Hematopoietic multipotent progenitor cell (in vitro differentiated cells): ENCODE measurements at regions not wholly inside any gene's neighbourhood (a gene's known extent, or its start where the extent isn't known, plus 50 kb on each side); places are given as distances from the start of the nearest gene placed in this dataset.
"Not testable (repeated sequence)": the region's sequence is repeated elsewhere in the genome, so short reads cannot be mapped to it uniquely, and the experiment has no call there.

Source experiments
- DNase-seq, 3 donors: peaks; one replicate each; pipeline ENCODE4 v3.0.0-alpha.2; 2011 to 2015; ENCODE audit warnings: low read depth in 2 of 3, low spot score in 2 of 3

DNA sequence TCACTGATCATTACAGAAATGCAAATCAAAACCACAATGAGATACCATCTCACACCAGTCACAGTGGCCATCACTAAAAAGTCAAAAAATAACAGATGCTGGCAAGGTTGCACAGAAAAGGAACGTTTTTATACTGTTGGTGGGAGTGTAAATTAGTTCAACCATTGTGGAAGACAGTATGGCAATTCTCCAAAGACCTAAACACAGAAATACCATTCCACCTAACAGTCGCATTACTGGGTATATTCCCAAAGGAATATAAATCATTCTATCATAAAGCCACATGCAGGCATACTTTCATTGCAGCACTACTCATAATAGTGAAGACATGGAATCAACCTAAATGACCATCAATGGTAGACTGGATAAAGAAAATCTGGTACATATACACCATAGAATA is 83.2 kb upstream of the ARID5B start:
- DNase-seq: not testable (repeated sequence)

DNA sequence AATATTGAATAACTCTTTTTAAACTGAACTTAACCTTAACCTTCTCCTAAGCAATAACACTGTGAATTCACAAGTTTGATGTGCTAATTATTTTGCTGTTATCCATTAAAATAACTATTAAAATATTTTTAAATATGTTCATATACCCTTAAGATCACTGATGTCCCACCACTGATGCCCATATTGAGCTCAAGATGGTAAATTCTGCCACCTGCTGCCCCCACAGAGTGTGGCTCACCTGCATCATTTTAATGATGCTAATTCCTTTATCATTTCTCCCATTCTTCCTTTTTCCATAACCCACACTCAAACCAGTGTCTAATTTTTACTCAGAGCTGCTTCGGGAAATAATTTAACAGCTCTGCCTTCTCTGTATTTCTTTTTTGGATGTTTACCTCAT is 82.3 kb upstream of the ARID5B start:
- peak in 1 of 3 donors; percentile 53 for DNase-seq

DNA sequence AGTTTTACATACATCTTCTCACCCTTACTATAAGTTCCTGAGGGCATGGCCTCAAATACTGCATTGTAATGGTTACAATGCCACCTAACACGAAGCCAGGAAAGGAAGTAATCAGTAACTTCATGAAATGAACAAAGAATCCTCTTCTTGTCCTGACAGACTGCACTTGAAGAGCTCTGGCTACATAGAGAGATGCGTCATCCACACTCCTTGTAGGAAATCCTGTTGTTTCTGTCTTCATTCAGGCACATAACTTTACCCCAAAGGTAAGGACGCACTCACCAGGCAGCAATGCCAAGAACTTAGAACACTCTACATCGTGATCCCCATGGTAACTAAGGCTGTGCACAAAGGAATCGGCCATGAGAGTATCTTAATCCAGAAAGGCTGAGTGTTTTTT is 80.3 kb upstream of the ARID5B start:
- no peak for DNase-seq

DNA sequence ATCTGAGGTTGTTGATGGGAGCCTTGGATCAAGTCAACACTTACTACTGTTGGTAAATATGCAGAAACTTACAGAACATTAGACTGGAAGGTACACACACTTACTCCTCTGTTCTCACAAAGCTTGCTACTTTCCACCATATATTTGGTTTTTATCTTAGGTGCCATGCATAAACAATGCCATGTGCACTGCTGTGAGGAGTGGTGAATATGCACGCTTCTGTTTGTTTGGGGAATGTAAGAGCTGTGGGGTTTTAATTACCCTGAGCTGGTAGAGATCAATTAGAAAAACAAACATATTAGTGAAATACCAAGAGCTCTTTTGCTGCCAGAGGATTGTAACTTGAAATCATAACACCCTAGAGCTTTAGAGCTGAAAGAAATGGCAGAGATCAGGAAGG is 79.8 kb upstream of the ARID5B start:
- DNase-seq: no peak

DNA sequence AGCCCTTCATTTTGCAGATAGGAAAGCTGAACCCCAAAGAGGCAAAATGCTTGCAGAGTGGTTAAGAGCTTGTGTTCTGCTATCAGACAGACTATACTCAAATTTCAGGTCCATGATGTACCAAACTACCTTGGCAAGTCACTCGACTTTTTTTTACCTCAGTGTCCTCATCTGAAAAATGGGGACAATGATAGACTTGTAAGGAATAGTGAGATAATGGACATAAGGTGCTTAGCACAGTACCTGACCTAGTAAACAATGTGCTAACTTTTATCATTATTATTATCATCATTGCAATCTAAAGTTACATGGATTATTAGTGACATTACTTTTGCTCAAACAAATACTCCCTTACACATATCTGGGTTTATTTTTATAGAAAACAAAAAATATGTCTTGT is 79.4 kb upstream of the ARID5B start:
- no peak for DNase-seq

DNA sequence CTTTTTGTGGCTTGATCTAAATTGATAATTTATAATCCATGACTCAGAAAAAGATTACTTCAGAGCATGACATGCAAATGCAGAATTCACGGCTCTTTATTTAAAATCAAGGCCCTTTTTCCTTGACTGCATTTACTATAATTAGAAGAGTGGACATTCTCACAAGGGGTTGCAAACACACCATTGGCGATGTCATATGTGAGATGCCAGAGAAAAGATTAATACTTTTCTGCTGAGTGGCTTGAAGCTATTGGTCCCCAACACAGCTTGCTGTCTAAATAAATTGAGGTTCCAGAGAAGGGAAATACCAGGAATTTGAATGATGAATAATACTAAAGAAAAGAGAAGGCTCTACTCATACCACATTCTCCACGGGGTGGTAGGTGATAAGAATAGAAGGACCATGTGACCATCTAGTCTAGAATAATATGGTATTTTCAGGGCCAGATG is 78.7 kb upstream of the ARID5B start:
- DNase-seq: no peak

DNA sequence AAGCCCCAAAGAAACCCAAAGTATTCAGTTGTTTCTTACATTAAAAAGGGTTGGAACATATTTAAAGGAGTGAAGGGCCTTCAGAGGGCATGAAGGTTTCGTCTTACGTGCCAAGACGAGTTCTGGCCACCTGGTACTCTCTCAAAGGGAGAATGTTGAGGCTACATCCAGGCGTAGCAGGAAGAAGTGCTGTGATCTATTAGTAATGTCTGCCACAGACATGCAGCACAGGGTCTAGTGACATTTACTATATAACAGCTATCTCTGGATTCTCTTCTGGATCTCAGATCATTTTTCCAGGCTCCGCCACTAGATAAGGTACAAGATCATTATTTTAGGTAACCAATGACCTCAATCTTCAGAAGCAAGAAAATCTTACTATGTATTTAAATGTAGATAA is 76.5 kb upstream of the ARID5B start:
- no peak for DNase-seq

DNA sequence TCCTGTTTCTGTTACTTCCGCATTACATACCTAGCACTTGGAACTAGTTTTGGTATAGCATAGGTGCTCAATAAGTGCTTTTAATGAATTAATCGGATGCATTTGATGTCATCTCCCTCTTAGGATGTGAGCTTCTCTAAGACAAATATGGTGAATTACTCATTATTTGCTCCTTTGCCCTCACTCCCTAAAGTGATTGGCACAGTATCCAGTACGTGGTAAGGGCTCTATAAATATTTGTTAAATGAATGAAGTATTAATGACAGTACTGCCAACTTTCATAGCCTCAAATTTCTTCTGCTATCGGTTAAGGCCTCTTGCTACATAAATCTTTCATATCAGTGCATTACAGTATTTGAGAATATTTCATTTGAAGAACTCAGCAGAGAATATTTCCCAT is 75.9 kb upstream of the ARID5B start:
- DNase-seq: no peak

DNA sequence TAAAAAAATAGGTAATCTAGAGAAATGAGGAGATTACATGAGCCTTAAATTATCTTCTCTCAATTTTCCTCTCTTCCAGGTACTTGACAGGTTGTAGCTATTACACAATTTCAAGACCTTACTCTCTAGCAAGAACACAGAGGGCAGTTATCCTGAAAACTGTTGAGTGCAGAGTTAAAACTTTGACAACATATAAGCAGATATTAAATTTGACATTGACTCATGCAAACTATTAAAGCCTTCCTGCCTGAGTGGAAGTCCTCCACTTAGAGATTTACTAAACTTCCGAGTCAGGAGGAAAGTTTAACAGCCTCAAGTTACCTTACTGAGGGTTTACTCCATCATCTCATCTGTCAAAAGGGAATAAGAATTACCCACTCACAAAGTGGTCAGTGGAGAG is 73.5 kb upstream of the ARID5B start:
- DNase-seq: no peak

DNA sequence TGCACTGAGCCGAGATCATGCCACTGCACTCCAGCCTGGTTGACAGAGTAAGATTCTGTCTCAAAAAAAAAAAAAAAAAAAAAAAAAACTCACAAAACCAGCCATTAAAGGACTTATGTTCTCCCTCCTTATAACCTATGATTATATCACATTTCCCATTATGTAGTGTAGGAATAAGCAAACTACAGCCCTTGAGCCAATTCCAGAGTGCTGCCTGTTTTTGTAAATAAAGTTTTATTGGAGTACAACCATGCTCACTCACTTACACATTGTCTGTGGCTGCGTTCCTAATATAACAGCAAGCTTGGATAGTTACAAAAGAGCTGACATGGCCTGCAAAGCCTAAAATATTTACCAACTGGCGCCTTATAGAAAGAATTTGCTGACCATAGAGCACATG is 72.7 kb upstream of the ARID5B start:
- DNase-seq: no peak

DNA sequence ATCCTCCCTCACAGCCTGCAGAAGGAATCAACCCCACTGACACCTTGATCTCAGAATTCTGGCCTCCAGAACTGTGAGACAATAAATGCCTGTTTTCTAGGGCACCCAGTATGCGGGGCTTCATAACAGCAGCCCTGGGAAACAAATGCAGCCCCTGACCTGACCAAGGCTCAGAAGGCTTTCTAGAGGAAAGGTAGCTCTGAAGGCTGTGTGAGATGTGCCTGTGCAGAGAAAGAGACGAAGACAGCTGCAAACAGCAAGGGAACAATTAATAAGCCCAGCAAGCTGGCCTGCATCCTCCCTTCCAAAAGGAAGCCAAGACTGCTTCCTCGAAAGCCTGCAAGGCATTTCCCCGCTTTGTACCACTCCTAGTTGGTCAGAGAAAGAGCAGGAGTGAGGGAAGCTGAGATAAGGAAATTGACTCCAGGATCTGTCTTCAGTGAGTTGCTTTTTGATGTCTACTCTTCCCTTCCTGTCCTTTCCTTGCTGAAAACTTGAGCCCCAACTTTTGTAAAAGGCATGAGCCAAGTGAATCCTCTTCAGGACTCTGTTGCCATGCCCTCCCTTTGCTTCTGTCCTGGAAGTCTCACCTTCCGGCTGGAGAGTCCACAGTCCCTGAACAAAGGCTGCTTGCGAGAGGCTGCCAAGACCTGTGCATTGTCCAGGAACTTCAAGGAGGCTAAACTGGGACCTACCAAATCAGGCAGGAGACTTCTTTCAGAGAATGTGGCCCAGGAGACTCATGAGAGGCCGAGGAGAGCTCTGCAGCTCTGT is 71.2 kb upstream of the ARID5B start:
- DNase-seq: no peak

DNA sequence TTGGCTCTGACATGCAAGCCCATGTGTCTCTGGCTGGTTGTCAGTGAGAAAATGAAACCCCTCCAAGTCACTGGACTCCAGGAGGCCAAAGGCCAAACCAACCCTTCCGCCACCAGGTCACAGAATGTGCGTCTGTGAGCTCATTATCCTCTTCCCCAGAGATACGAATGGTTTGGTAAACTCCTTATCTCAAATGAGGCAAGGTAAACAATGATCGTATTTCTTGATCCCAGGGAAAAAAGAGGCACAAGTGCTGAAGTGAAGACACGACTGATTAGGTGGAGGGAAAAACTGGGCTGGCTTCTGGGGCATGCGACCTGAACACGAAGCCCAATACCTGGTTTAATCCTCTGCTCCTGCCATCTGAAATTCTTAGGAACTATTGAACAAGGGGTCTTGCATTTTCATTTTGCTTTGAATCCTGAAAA is 70.6 kb upstream of the ARID5B start:
- DNase-seq: no peak

DNA sequence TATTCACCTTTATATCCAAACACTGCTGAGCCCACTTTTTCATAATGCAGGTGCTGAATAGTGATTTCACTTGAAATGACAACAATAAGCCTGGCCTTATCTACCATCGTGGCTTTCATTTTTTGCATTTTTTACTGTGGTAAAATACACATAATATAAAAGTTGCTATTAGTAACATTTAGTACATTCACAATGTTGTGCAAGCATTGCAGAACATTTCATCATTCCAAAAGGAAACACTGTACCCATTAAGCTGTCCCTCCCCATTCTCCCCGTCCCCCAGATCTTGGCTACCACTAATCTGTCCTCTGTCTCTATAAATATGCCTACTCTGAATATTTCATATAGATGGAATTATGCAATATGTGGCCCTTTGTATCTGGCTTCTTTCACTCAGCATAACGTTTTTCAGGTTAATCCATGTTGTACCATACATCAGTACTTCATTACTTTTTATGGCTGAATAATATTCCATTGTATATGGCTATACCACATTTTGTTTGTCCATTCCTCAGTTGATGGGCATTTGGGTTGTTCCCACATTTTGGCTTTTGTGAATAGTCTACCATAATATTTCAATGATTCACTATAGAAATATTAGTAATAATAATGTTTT is 68.5 kb upstream of the ARID5B start:
- no peak for DNase-seq

DNA sequence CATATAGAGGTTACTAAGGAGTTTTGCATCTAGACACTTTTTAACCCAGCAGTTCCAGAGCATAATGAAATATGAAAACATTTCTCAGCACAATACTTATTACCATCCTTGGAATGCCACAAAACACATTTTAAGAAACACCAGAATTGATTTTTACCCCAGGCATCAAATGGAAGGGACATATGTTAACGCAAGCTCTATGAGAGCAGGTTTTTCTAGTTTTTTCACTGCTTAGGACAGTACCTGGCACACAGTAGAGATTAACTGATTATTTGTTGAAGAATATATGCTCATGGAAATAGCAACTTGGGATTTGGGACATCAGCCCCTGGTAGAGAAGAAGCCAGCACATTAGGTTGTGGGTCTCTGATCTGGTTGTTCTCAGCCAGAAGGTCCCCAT is 67.0 kb upstream of the ARID5B start:
- no peak for DNase-seq

DNA sequence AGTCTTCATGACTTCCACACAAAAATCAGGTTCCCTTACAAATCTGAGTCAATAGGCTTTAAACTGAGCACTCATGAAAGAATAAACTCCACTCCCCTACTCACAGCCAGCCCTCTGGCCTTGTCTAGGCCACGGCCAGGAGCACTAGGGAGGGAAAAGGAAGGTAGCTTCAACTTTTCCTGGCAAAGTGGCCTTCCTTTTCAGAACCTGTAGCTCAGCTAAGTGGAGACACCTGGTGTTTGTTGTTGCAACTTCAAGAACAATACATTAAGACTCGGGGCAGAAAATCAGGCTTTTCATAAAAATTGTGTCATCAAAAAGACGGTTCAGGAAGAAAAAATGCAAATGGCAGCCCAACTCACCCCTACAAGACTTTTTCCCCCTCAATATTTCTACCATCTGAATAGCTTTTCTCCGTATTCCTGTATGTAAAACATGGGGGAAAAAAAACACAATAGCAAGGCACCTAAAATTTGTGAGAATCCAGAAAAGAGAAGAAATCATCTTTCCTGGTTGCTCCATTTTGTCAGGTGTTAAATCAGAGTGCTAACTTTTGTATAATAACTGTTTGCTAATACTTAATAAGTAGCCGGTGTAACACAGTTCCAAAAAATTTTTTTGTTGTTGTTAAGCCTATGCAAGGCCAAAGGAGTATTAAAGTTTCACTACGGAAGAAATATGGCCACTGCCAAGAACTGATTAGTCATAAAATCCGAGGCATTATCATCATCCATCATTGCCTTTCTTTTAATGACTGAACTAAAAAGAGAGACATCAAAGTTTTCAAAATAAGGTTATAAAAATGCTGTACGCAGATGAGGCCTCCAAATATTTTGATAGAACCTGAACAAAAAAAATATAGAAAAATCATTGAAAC is 66.2 kb upstream of the ARID5B start:
- DNase-seq: peak in 2 of 3 donors; percentile 21 to 62

DNA sequence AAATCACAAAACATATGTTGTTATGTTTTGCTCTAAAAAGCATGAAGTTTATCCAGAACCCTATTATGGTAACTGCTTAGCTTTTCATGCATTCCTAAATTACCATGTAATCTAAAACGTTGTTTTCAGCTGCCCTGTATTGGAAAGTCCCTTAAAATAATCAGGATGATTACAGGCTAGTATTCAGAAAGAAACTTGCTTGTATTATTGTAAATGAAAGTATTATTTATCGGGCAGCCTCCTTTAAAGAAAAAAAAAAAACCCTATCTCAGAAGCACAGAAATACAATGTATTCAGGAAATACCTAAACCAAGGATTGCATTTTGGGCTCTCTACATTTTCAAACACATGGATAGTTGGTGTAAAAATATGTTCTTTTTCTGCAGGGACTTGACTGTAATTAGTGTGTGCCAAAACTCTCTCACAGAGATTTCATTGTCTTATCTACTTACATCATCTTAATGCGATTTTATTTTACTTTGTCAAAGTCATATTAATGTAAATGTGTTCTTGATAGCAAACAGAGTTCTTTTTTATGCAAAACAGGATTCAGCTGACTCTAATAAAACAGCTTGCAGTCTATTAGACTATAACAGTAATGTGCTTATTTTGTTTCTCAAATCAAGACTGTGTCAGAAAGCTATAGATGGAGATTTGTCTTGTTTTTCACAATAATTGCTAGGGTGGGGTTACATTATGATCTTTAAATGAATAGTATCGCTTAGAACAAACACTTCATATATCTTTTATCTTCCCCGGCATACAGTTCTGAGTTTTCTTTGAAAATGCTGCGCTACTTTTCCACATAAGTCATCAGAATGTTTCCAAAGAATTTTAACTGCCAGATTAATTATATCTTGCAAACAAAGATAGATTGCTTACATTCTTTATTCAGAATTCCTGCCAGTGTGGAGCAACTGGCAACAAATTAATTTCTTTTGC is 65.3 kb upstream of the ARID5B start:
- no peak for DNase-seq

DNA sequence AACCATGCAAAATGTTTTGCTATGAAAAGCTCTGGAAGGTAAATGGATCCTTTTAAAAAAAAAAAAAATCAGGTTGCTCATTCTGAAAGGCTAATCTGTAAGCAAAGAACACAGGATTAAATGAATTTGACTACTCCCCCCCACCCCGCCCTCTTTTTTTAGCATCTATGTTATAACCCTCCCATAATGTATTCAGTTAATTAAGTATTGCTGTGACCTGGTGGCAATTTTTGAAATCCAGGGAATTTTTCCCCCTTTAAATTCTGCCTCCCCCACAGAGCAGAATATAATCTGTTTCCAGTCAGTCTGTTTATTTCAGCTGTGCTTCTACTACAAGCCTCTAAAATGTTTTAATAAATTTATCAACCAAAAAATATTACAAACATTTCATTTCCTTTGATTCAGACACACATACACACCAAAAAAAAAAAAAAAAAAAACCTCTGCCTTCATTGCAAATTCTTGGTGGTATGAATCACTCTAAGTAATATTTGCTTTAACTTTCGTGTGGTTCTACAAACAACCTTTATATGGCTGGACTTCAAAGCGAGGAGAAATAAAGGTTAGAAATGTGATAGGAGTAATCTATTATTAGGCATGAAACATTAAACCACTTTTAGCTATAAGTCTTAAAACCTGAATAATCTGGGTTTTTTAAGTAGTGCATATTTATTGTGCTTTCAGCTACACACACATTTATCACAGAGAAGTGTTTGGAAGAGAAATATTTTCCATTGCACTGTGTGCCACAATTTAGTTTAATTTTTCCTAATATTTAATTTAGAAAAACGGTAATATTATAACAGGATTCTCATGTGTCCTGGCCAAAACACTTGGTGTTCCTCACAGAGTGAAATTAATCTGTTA is 64.4 kb upstream of the ARID5B start:
- DNase-seq: no peak

DNA sequence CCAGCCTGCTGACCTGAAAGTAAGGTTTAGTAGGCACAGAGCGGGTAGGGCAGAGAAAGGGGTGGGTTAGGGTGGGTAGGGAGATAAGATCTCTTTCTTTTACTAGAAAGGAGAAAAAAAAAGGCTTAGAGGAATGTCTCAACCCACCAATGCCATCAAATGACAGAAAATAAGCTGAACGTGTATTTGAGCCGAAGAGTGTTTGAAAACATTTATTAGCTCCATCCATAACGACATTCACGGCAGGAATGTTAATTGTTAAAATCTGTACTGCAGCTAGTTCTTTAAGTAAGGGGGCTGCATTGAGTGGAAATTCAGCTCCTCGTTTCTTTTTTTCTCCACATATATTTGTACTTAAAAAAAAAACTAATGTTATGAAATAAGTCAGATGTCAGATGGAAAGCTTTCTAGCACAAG is 63.7 kb upstream of the ARID5B start:
- no peak for DNase-seq

DNA sequence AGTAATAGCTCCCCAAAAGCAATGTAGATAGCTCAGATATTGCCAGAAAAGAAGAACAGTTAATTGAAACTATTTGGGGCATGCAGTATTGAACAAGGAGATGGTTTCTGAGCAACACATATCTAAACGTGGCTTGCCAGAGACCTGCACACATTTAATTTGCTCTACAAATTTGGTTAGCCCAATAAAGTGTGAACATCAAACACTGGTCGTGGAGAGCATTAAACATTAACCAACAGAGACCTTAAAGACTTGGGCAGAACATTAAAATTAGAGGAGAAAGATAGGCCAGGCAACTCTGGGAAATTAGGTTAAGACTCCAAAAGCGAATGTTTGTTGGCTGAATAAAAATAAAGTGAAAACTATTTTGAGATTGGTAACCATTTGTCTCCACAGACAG is 61.6 kb upstream of the ARID5B start:
- DNase-seq: no peak
